Bone marrow (tissue), 2 donors: ENCODE measurements at regions not wholly inside any gene's neighbourhood (a gene's known extent, or its start where the extent isn't known, plus 50 kb on each side); places are given as distances from the start of the nearest gene placed in this dataset.

Experiments
- DNase-seq, 2 donors: peaks; one replicate each; lab custom pipeline; 2025; lab: John Stamatoyannopoulos, UW

DNA sequence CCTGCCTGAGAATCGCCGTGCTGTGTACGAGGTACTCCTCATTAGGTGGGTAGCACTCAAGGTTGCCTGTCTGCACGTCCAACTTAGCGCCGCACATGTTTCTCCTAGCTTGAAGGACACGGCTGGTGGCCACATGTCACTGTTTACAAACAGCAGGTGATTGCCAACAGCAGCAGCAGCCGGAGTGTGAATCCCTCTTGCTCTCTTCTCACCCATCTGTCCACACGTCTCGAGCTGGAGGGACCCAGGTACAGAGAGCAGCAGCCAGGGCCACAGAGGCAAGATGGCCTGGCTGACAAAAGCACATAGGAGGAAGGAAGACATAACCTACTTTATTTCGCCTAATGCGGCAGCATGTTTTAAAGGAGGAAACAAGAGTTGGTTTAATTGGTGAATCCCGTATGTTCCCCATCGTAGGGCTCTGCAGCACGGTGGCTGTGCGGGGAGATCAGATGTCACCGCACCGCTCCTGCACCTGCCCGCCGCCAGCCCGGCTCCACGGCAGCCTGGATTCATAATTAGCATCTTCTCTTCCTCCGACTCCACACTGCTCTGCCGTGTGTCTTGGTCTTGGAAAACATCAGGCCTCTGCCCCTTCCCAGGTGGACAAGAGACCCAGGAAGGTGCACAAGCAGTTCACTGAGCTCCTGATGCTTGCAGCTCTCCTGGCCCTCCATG, 201.6 kb upstream of the IRX1 start:
- DNase-seq, result no peak

DNA sequence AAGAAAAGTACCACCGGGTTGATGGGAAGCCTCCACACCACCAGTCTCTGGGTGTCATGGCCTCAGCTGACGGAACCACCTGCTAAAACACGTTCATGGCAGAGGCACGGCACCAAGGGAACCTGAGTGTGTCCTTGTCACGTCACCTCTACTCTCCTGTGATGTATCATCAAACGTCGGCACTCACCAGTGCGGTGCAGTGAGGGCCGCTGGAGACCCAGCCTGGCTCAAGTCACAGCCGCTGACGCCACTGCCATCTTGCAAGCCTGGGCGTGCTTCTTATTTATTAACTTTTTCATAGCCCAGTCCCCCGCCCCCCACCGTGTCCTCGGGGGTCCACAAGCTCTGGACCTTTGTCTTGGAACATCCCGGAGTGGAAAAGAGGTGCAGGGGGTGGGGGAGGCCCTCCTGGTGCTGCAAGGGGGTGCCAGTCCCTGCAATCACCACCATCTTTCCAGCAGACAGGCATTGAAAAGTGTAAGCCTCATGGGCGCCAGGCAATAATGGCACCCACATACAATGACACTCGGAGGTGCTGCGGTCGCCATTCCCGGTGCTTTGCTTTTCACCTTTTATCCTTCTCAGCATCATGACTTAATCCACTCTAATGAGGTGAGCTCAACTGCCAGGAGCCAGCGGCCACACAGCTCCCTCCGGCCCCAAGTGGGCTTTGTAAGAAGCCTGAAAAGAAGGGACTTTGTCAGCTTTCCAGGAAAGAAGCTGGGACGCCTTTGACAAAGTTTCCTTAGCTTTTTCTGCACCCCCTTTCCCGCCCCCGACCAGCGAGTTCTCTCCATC, 202.3 kb upstream of the IRX1 start:
- no peak for DNase-seq

- no peak for DNase-seq
Observed at GRCh38 chr5:3392306-3392939, 203.2 kb upstream of the IRX1 start.

DNA sequence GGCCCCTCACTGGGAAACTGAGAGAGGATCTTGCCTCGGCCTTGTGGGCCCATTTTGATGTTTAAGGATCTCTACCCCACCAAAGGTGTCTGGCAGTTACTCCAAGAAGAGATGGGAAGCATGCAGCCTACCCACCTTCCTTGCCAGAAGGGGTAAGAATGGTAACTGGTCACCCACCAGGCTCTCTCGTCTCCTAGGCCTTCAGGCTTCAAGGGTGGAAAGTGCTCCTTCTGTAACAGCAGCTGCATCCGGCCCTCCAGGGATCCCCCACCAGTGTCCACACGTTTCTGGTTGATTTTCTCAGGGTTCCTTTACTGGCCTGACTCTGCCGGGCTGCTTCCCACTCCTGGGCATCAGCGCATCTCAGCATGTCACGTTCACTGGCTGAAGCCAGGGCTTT, 204.4 kb upstream of the IRX1 start:
- DNase-seq, result no peak

DNA sequence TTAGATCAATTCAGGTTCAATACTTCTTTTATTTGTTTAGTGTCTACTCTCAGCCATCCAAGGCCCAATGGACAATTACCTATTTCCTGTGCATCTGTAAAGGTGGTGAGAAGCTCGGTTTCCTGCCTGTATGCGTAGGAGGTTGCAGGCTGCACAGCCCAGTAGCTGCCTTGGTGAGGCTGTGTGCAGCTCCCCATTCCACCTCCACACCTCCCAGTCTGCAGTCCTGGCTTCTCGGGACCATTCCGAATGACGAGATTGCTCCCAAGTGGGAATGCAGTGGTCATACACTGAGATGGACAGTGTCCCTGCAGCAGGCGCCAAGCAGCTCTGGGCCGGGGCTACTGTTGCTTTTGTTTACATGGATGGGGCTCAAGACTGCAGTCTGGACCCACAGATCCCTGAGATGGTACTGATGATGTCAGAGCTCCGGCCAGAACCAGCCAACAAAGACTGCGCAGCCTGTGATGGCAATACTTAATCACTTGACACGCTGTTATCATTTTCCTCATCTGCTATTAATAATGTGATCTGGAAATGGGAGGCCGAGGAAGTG, 206.1 kb upstream of the IRX1 start:
- no peak for DNase-seq

DNA sequence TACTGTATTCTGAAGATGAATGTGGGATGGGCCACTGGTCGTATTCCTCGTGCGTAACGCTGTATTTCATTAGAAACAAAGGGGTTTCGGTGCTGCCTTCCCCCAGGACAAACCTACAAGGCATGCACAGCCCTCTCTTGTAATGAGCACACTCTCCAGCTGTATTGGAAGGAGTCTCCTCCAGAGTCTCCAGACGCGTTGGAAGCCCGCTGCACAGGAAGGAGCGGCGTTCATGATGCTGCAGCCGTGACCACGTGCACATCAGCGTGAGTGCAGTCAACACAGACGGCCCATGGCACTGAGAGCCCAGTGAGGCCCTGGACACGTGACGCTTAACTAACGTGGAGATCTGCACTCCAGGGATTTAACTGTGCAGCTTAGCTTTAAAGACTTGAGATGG, 209.0 kb upstream of the IRX1 start:
- DNase-seq, result no peak

DNA sequence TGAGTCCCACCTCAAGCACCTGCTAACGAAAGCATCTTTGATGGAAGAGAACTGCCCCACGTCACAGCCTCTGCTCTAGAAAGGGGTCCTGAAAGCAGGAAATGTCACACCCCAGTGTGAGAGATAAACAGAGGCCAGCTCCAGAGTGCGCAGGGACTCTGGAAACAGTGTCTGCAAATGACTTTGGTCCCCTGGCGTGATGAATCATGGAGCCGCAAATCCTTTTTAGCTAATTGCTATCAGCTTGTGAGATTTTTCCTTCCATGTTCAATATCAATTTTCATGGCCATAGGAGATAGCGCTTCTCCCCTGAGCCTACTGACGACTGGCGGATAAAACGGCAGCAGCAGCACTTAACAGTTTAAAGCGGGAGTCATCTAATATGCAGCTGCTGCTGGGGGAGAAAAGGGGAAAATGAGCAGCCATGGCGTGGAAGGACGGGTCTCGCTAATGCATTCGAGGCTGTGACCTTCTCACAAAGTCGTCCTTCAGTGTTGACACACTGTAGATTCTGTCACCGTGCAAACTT, 209.6 kb upstream of the IRX1 start:
- no peak for DNase-seq

DNA sequence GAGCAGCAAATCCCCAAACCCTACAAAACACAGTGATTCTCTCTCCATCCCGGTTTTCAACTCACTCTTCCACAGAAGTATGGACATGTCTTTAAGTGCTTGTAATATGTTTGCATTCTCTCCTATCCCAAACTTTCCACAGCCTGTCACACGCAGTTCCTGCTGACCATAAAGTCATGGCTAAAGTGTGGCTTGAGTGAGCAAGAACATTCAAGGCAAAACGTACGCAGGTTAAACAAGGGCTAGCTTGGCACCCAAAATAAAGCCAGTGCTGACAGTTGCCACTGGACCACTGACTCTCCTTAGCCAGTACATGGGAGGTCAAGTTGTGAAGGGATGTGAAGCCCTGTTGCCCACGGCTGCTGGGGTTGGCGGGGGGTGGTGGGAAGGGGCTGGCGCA, 211.1 kb upstream of the IRX1 start:
- no peak for DNase-seq

DNA sequence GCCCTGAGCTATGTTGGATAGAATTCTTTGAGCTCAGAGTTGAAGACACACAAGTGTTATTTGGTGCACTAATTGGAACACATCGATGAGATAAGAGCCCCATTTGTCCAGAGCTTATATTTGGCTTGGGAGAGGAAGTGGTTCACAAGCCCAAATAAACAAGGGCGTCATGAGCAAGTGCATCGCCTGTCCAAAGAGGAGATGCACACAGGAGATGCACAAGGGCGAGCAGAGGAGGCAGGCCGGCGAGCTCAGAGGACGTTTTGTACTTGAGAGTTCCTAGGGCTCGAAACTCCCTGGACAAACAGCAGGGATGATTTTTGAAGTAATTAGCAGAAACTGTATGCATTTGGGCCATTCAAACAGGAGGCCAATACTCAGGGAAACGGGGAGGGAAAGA, 212.8 kb upstream of the IRX1 start:
- DNase-seq, result no peak

DNA sequence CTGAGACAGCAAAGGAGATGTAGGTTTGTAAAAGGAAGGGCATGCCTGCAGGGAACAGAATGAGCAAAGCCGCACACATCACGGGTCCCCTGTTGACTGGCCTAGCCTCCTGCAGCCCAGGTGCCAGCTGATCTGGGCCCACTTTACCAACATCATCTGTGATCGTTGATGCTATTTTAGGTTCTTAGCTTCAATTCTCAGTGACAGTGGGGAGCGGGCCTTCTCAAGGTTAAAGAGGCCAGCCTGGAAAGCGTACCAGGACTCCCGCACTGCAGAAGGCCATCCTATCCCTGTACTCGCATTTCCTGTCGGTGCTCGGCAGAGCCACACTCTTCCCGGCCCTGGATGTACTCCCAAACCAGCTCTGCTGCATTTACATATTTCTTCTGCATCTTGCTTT, 213.5 kb upstream of the IRX1 start:
- DNase-seq, result no peak

GRCh38 chr5:3381206-3381825, 214.3 kb upstream of the IRX1 start:
- DNase-seq, result no peak

- DNase-seq, result no peak
Observed at GRCh38 chr5:3380689-3381088, 214.9 kb upstream of the IRX1 start.

DNA sequence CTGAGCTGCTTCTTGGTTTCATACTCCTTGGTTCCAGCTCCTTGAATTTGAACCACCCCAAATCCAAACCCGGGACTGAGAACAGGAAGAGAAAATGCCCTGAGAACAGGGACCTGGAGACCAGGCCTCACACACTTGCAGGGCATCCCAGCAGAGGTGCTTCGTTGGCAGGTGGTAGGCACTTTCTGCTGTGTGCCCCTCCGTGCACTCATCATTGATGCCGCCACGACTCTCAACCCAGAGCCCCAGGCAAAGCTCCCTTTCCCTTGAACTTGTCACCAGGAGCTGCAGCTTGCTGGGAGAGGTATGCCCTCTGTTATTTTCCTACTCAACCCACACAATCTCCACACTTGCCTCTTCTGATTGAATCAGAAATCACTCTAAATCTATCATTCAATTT, 217.8 kb upstream of the IRX1 start:
- no peak for DNase-seq

GRCh38 chr5:3377176-3377575, 218.5 kb upstream of the IRX1 start:
- no peak for DNase-seq

- no peak for DNase-seq
Observed at GRCh38 chr5:3376611-3377010, 219.0 kb upstream of the IRX1 start.

DNA sequence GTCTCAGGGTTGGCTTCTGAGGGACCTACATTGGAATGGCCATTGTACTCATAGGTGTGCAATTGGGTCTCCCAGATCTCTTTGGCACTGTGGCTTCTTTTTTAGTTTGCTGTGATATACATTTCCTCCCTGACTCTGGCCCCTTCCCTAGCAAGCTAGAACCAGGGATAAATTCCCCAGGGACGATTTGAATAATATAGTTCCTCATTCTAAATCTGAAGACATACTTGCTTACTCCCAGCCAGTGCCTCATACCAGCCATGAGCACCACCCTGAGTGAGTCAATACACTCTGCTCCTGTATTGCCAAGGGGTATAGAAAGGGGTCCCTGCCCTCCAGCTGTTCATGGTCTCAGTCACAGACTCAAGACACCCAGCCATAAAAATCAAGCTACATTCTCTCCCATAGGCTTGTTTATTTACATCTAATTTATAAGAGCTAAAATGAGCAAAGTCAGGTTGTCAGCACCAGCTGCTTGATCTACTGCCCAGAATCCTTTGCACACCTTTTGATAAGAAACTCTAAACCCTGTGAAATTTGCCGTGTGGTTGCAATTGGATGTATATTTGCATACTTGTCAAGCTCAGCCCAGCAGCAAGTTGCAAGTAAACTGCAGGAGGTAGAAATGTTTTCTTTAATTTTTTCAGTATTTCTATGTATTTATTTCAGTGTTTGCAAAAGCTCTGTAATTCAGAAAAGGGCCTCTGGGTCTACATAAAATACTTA, 219.9 kb upstream of the IRX1 start:
- no peak for DNase-seq

GRCh38 chr5:3373391-3373790, 222.2 kb upstream of the IRX1 start:
- no peak for DNase-seq

DNA sequence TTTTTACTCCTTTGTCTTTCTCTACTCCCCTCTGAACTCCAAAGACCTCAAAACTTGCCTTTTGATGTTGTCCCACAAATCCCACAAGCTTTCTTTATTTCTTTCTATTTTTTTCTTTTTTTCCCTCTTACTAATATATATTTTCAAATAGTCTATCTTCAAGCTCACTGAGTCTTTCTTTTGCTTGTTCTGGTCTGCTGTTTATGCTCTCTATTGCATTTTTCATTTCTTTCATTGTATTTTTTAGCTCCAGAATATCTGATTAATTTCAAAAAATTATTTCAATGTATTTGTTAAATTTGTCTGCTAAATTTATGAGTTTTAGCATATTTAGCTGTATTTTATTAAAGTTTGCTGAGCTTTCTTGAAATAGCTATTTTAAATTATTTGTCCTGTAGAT, 223.3 kb upstream of the IRX1 start:
- DNase-seq, result no peak

DNA sequence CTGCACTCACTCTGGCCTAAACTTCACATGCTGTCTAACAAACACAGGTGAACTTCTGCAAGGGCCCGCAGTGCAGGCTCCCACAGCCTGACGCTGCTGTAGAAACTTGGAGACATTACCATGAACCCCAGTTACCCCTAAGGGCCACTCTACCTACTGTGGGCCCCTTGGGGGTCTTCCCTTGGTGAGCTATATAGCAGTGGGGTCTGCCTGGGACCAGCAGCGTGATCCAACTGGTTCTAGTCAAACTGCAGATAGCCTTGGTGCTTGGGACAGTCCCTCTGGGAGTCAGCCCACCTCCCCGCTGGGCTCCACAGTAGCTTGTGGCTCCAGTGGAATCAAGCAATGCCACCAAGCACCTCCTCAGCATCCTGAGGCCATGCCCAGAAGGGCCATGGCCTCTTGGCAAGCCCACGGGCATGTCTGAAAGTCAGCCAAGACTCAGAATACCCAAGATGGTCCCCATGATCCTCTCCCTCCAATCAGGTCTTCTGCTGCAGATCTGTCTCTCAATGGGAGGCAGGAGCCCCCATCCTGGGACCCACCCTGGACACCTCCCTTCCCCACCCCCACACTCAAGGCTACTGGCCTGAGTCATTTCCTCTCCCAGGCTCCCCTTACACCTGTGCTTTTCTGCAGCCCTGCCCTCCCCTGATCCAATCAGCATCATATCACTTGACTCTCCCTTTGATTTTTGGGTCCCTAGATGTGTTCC, 230.0 kb upstream of the IRX1 start:
- DNase-seq, result no peak

GRCh38 chr5:3364941-3365340, 230.7 kb upstream of the IRX1 start:
- no peak for DNase-seq

DNA sequence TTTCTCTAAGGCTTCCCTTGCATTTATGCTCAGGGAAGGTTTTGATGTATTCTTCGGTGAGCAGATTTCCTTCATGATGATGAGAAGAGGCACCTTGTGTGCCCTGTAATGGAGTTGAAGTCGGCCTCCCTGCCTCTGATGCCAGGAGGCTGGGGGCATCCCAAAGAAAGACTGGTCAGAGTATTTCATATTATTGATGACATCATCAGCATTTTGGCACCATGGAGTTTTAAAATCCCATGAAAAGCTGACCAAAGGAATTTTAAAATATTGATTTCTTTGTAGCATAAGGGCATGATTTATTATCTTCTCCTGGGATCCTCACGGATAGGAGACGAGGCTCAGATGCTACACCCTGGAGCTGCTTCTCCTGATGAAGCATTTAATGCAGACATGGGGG, 231.2 kb upstream of the IRX1 start:
- DNase-seq, result no peak
